HCT116 (cell line): ENCODE measurements at regions not wholly inside any gene's neighbourhood (a gene's known extent, or its start where the extent isn't known, plus 50 kb on each side); places are given as distances from the start of the nearest gene placed in this dataset.
"Not testable (repeated sequence)": the region's sequence is repeated elsewhere in the genome, so short reads cannot be mapped to it uniquely, and the experiment has no call there.

ENCODE experiments used
- ATAC-seq: fragments of 200-7000 bp; cut with Tn5 transposase; 2 replicates; pipeline ENCODE4 v1.9.1; 2020; ENCODE audit warnings: mild to moderate bottlenecking, moderate library complexity
- BruUV-seq: library from RNA; stranded (reverse); fragments of 400-500 nt; replicated peaks from 2 replicates; lab custom pipeline; 2021; lab: Mats Ljungman, UMichigan
- CTCF ChIA-PET: fragments of 300-600 bp; sonication (Branson Sonifier 250); formaldehyde crosslinking; loops from one replicate; lab custom pipeline; 2021; ENCODE audit warnings: antibody characterized with exemption; lab: Charles Lee
- POLR2A ChIA-PET: fragments of 300-600, 350-600 bp; sonication (Branson Sonifier 250); formaldehyde crosslinking; loops from one replicate; lab custom pipeline; 2021; ENCODE audit warnings: antibody characterized with exemption; lab: Charles Lee
- RAD21 ChIA-PET, 2 experiments: fragments of 300-600 bp; sonication (Branson Sonifier 250); formaldehyde crosslinking; loops; one replicate each; lab custom pipeline; 2023; ENCODE audit warnings: low total read pairs in 2 of 2; ENCODE audit not compliant: uncharacterized antibody in 2 of 2, unreplicated experiment in 2 of 2, low non-redundant PET in 1 of 2; lab: Charles Lee
- DNase-seq: peaks from one replicate; pipeline ENCODE4 v3.0.0-alpha.2; 2010; ENCODE audit warnings: low read depth, low spot score
- H2AFZ ChIP-seq: fragments of 200-600 bp; shearing (Covaris generic), sonication (generic); 2 replicates; pipeline ENCODE4 v1.6.1; 2017; ENCODE audit warnings: low read depth, mixed run types, mixed read lengths, antibody characterized with exemption, low read length; ENCODE audit not compliant: poor library complexity, severe bottlenecking
- H3K27ac ChIP-seq: 2 replicates; pipeline ENCODE4 v1.5.1; 2012; ENCODE audit warnings: low read depth, low read length
- H3K27me3 ChIP-seq: fragments of 200-600 bp; sonication (generic); 2 replicates; pipeline ENCODE4 v1.6.1; 2016; ENCODE audit warnings: mixed run types, low read length, mixed read lengths; ENCODE audit not compliant: insufficient read depth
- H3K36me3 ChIP-seq, 2 experiments: fragments of 200-500 bp in 1 of 2; fragments of 200-600 bp in 1 of 2; sonication (Bioruptor generic) in 1 of 2; sonication (generic) in 1 of 2; 2 replicates each; pipeline versions ENCODE4 v1.5.1 to v1.6.1; 2014 to 2016; ENCODE audit warnings: low read length in 2 of 2, inconsistent platforms in 1 of 2, mixed read lengths in 1 of 2, mixed run types in 1 of 2; ENCODE audit not compliant: insufficient read depth in 2 of 2, control insufficient read depth in 1 of 2
- H3K4me1 ChIP-seq, 2 experiments: fragments of 200-600 bp in 1 of 2; sonication (generic) in 1 of 2; 2 replicates each; pipeline versions ENCODE4 v1.5.1 to v1.6.1; 2012 to 2017; ENCODE audit warnings: low read length in 2 of 2, inconsistent platforms in 1 of 2, mild to moderate bottlenecking in 1 of 2, mixed read lengths in 1 of 2, mixed run types in 1 of 2, moderate library complexity in 1 of 2; ENCODE audit not compliant: insufficient read depth in 2 of 2, control insufficient read depth in 1 of 2
- H3K4me2 ChIP-seq: fragments of 200-600 bp; sonication (generic); 2 replicates; pipeline ENCODE4 v1.6.1; 2017; ENCODE audit warnings: mixed run types, low read length, mixed read lengths
- H3K4me3 ChIP-seq, 2 experiments: fragments of 200-600 bp in 1 of 2; sonication (generic) in 1 of 2; replicated peaks in 1 of 2; 2 replicates each; pipeline ENCODE4 v1.5.1; 2011 to 2016; ENCODE audit warnings: low read length in 2 of 2, control low read depth in 1 of 2, low read depth in 1 of 2, mild to moderate bottlenecking in 1 of 2, mixed read lengths in 1 of 2, mixed run types in 1 of 2
- H3K79me2 ChIP-seq: fragments of 200-600 bp; sonication (generic); 2 replicates; pipeline ENCODE4 v1.6.1; 2017; ENCODE audit warnings: mild to moderate bottlenecking, mixed run types, low read length, moderate library complexity, mixed read lengths; ENCODE audit not compliant: insufficient read depth
- H3K9ac ChIP-seq: fragments of 200-600 bp; sonication (generic); 2 replicates; pipeline ENCODE4 v1.6.1; 2016; ENCODE audit warnings: low read length, mixed read lengths
- H3K9me2 ChIP-seq: fragments of 200-600 bp; sonication (generic), shearing (Covaris generic); 2 replicates; pipeline ENCODE4 v1.6.1; 2017; ENCODE audit warnings: mixed run types, mild to moderate bottlenecking, moderate library complexity; ENCODE audit not compliant: insufficient read depth
- H3K9me3 ChIP-seq, 2 experiments: fragments of 200-500 bp in 1 of 2; fragments of 200-600 bp in 1 of 2; sonication (Bioruptor generic) in 1 of 2; sonication (generic) in 1 of 2; 2 replicates each; pipeline ENCODE4 v1.6.1; 2014 to 2017; ENCODE audit warnings: low read length in 2 of 2, mixed read lengths in 2 of 2, inconsistent platforms in 1 of 2, low read depth in 1 of 2, mild to moderate bottlenecking in 1 of 2, mixed run types in 1 of 2, moderate library complexity in 1 of 2; ENCODE audit not compliant: control insufficient read depth in 1 of 2, insufficient read depth in 1 of 2
- H4K20me1 ChIP-seq: fragments of 200-600 bp; sonication (generic), shearing (Covaris generic); 2 replicates; pipeline ENCODE4 v1.6.1; 2017; ENCODE audit warnings: mixed run types, mild to moderate bottlenecking, moderate library complexity; ENCODE audit not compliant: insufficient read depth
- CBX3 ChIP-seq: IDR thresholded peaks from 2 replicates; pipeline ENCODE4 v1.6.1; 2012; ENCODE audit warnings: low read depth
- EGR1 ChIP-seq: IDR thresholded peaks from 2 replicates; pipeline ENCODE4 v1.6.1; 2012; ENCODE audit warnings: low read depth
- EZH2 ChIP-seq: fragments of 200-600 bp; sonication (generic); IDR thresholded peaks from 2 replicates; pipeline ENCODE4 v1.6.1; 2017; ENCODE audit warnings: antibody characterized with exemption, mixed run types
- EZH2phosphoT487 ChIP-seq: fragments of 200-600 bp; IDR thresholded peaks from 2 replicates; pipeline ENCODE4 v1.6.1; 2018; ENCODE audit warnings: antibody characterized with exemption, borderline replicate concordance
- FOSL1 ChIP-seq: IDR thresholded peaks from 2 replicates; pipeline ENCODE4 v1.6.1; 2012; ENCODE audit warnings: low read depth
- JUND ChIP-seq: IDR thresholded peaks from 2 replicates; pipeline ENCODE4 v1.6.1; 2012
- POLR2AphosphoS5 ChIP-seq: IDR thresholded peaks from 2 replicates; pipeline ENCODE4 v1.6.1; 2011; ENCODE audit warnings: mild to moderate bottlenecking, low read depth, low read length, moderate library complexity
- RAD21 ChIP-seq: IDR thresholded peaks from 2 replicates; pipeline ENCODE4 v1.6.1; 2012; ENCODE audit warnings: low read depth, mild to moderate bottlenecking
- YY1 ChIP-seq: IDR thresholded peaks from 2 replicates; pipeline ENCODE4 v1.6.1; 2011; ENCODE audit warnings: low read length, low read depth, moderate library complexity, mild to moderate bottlenecking; ENCODE audit not compliant: insufficient replicate concordance; ENCODE audit errors: extremely low read depth
- ZNF274 ChIP-seq: fragments of 200-500 bp; sonication (Bioruptor generic); IDR thresholded peaks from 2 replicates; pipeline ENCODE4 v1.6.1; 2014; ENCODE audit warnings: mild to moderate bottlenecking, low read depth, low read length, inconsistent platforms
- intact Hi-C: fragments of 100-400 bp; cut with micrococcal nuclease; formaldehyde crosslinking; loops from 2 replicates; pipeline ENCODE4 v1.10.0; 2022

GRCh38 chr7:51543801-51544553, 227.4 kb upstream of the COBL start:
- Histone ChIP-seq H3K27ac (no peak overlapping the region), H3K79me2 (no peaks in the 10 kb centered on the region), H3K36me3 (no peaks in the 10 kb centered on the region), H3K4me3 (no peak overlapping the region), H2AFZ (no peak overlapping the region), H3K9me2 (no peaks in the 10 kb centered on the region), H3K4me1 (no peaks in the 10 kb centered on the region), H3K27me3 (no peaks in the 10 kb centered on the region), H3K4me2 (no peak overlapping the region), H3K9ac (no peak overlapping the region), H3K9me3 (no peaks in the 10 kb centered on the region), H4K20me1 (no peaks in the 10 kb centered on the region)
- DNase-seq (no peak), ATAC-seq (no peak)
- ChIA-PET CTCF (no interaction called here), RAD21 (no interaction called here), POLR2A (no interaction called here)
- intact Hi-C loops, result no loop called here
- no peak for TF ChIP-seq RAD21
- no peak for TF ChIP-seq ZNF274
- TF ChIP-seq POLR2AphosphoS5, result no peak
- no peak for TF ChIP-seq YY1
- no peak for TF ChIP-seq EGR1
- TF ChIP-seq EZH2, result no peak
- TF ChIP-seq FOSL1, result no peak
- TF ChIP-seq CBX3, result no peak
- TF ChIP-seq EZH2phosphoT487, result no peak
- no peak for TF ChIP-seq JUND
- no TSS peak for BruUV-seq

DNA sequence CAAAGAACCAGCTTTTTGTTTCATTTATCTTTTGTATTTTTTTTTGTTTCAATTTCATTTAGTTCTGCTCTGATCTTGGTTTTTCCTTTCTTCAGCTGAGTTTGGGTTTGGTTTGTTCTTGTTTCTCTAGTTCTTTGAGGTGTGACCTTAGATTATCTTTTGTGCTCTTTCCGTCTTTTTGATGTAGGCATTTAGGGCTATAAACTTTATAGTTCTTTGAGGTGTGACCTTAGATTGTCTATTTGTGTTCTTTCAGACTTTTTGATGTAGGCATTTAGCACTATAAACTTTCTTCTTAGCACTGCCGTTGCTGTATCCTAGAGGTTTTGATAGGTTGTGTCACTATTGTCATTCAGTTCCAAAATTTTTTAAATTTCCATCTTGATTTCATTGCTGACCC, 224.3 kb upstream of the COBL start:
- H4K20me1 ChIP-seq, ATAC-seq, intact Hi-C loops, H3K9ac ChIP-seq, CTCF ChIA-PET, H3K79me2 ChIP-seq, H3K27me3 ChIP-seq, RAD21 ChIA-PET, DNase-seq, H3K36me3 ChIP-seq, POLR2A ChIA-PET, BruUV-seq, H3K4me3 ChIP-seq, H2AFZ ChIP-seq, H3K4me2 ChIP-seq, H3K9me3 ChIP-seq, H3K9me2 ChIP-seq, H3K27ac ChIP-seq, H3K4me1 ChIP-seq: not testable (repeated sequence)
